ENCODE measurements at regions not wholly inside any gene's neighbourhood (a gene's known extent, or its start where the extent isn't known, plus 50 kb on each side); places are given as distances from the start of the nearest gene placed in this dataset.

- DNase-seq (ENCODE audit: low read depth) (peak; percentile 12), FAIRE-seq (no peak)
- no peaks in the 10 kb centered on the region for H3K36me3 ChIP-seq (ENCODE audit: control insufficient read depth, insufficient read depth, low read length)
- TF ChIP-seq CTCF (IDR thresholded peaks at IDR 0.05; ENCODE audit: insufficient read depth, low read length, severe bottlenecking) = no peak
- no peaks in the 10 kb centered on the region for H3K27me3 ChIP-seq (ENCODE audit: control insufficient read depth, insufficient read depth, low read length)
- no peak overlapping the region for H3K4me3 ChIP-seq (ENCODE audit: low read depth, low read length)
Observed at GRCh38 chr5:38207343-38207742, 51.0 kb upstream of the EGFLAM start.

- FAIRE-seq (no peak), DNase-seq (ENCODE audit: low read depth) (no peak)
- Histone ChIP-seq H3K36me3 (ENCODE audit: control insufficient read depth, insufficient read depth, low read length) (no peaks in the 10 kb centered on the region), H3K27me3 (ENCODE audit: control insufficient read depth, insufficient read depth, low read length) (no peaks in the 10 kb centered on the region), H3K4me3 (ENCODE audit: low read depth, low read length) (no peak overlapping the region)
- no peak for TF ChIP-seq CTCF (IDR thresholded peaks at IDR 0.05; ENCODE audit: insufficient read depth, low read length, severe bottlenecking)
Observed at GRCh38 chr5:38202741-38203140, 55.6 kb upstream of the EGFLAM start.

GRCh38 chr5:38200872-38201557, 57.3 kb upstream of the EGFLAM start:
- DNase-seq (ENCODE audit: low read depth) (no peak), FAIRE-seq (no peak)
- Histone ChIP-seq H3K27me3 (ENCODE audit: control insufficient read depth, insufficient read depth, low read length) (no peaks in the 10 kb centered on the region), H3K4me3 (ENCODE audit: low read depth, low read length) (no peak overlapping the region), H3K36me3 (ENCODE audit: control insufficient read depth, insufficient read depth, low read length) (no peaks in the 10 kb centered on the region)
- TF ChIP-seq CTCF (IDR thresholded peaks at IDR 0.05; ENCODE audit: insufficient read depth, low read length, severe bottlenecking) = no peak

- no peaks in the 10 kb centered on the region for H3K27me3 ChIP-seq (ENCODE audit: control insufficient read depth, insufficient read depth, low read length)
- no peak overlapping the region for H3K4me3 ChIP-seq (ENCODE audit: low read depth, low read length)
- DNase-seq (ENCODE audit: low read depth) (no peak), FAIRE-seq (no peak)
- H3K36me3 ChIP-seq (ENCODE audit: control insufficient read depth, insufficient read depth, low read length) = no peaks in the 10 kb centered on the region
- TF ChIP-seq CTCF (IDR thresholded peaks at IDR 0.05; ENCODE audit: insufficient read depth, low read length, severe bottlenecking) = no peak
Observed at GRCh38 chr5:38197118-38197517, 61.2 kb upstream of the EGFLAM start.

GRCh38 chr5:38193015-38193581, 65.3 kb upstream of the EGFLAM start:
- peak; percentile 89 for TF ChIP-seq CTCF (IDR thresholded peaks at IDR 0.05; ENCODE audit: insufficient read depth, low read length, severe bottlenecking)
- Histone ChIP-seq H3K27me3 (ENCODE audit: control insufficient read depth, insufficient read depth, low read length) (no peaks in the 10 kb centered on the region), H3K4me3 (ENCODE audit: low read depth, low read length) (no peak overlapping the region), H3K36me3 (ENCODE audit: control insufficient read depth, insufficient read depth, low read length) (no peaks in the 10 kb centered on the region)
- DNase-seq (ENCODE audit: low read depth) (peak; percentile 39), FAIRE-seq (no peak)

- Histone ChIP-seq H3K27me3 (ENCODE audit: control insufficient read depth, insufficient read depth, low read length) (no peaks in the 10 kb centered on the region), H3K36me3 (ENCODE audit: control insufficient read depth, insufficient read depth, low read length) (no peaks in the 10 kb centered on the region), H3K4me3 (ENCODE audit: low read depth, low read length) (no peak overlapping the region)
- DNase-seq (ENCODE audit: low read depth) (no peak), FAIRE-seq (no peak)
- no peak for TF ChIP-seq CTCF (IDR thresholded peaks at IDR 0.05; ENCODE audit: insufficient read depth, low read length, severe bottlenecking)
Observed at GRCh38 chr5:38191693-38192092, 66.7 kb upstream of the EGFLAM start.

Measured in bronchial epithelial cell (primary cell).